AG04450 (cell line): ENCODE measurements at regions not wholly inside any gene's neighbourhood (a gene's known extent, or its start where the extent isn't known, plus 50 kb on each side); places are given as distances from the start of the nearest gene placed in this dataset.

Experiments
- CTCF ChIA-PET: fragments of 300-600, 350-600 bp; formaldehyde crosslinking; extraction: SDS; loops from one replicate; lab custom pipeline; 2022; ENCODE audit warnings: antibody characterized with exemption, inconsistent platforms; lab: Charles Lee
- POLR2A ChIA-PET: fragments of 350-600 bp; formaldehyde crosslinking; extraction: SDS; loops from one replicate; lab custom pipeline; 2021; ENCODE audit warnings: antibody characterized with exemption, inconsistent platforms; lab: Yijun Ruan, JAX
- DNase-seq: peaks from one replicate; pipeline ENCODE4 v3.0.0-alpha.2; 2011; ENCODE audit warnings: low read depth, low spot score
- H3K27ac ChIP-seq: one replicate; pipeline ENCODE4 v1.5.1; 2012; ENCODE audit warnings: low read depth, low read length, control low read depth
- H3K27me3 ChIP-seq: one replicate; pipeline ENCODE4 v1.6.0; 2012; ENCODE audit warnings: low read length; ENCODE audit not compliant: control insufficient read depth, insufficient read depth
- H3K4me3 ChIP-seq: 2 replicates; pipeline ENCODE4 v1.5.1; 2011; ENCODE audit warnings: mild to moderate bottlenecking, low read depth, low read length, control low read depth
- H3K9me3 ChIP-seq: 2 replicates; pipeline ENCODE4 v1.5.1; 2012; ENCODE audit warnings: low read length; ENCODE audit not compliant: control insufficient read depth, insufficient read depth
- TF ChIP-seq, protein P1 (sequence below): IDR thresholded peaks from 2 replicates; pipeline ENCODE4 v1.5.1; 2011; ENCODE audit warnings: low read depth, low read length, control low read depth, inconsistent platforms

DNA sequence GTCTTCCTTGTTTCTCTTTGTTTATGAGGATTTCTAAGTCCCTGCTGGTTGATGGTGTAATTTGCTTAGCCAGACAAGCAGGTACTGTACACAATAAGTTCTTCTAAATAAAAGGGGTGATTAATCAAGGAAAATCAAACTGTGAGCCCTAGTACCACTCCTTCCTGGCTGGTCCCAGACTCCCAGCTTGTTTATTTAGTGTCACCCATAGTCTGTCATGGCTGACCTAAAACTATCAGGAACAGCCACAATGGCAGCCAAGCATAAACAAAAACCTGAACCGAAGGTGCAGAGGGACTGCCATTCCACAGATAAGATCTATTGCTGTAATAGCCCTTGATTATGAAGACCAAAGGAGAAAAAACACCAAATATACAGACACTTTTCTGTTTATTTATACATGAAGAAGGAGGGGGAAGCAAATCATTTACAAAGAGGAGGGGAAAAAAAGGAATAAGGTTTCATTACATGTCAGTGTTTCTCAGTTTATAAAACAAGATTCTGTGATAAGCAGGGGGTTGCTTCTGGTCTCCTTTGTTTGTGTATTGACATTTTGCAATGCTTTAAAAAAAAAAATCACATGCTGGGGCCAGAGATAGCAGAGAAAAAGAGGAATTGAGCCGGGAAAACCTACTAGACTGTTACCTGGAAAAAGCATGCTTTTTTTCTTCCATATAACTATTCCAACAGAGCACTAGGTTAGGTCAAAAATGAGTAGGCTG, 182.4 kb upstream of the DPH6 start:
- Histone ChIP-seq H3K27ac (no peak overlapping the region), H3K9me3 (no peaks in the 10 kb centered on the region), H3K27me3 (no peaks in the 10 kb centered on the region), H3K4me3 (no peak overlapping the region)
- TF ChIP-seq, protein P1, sequence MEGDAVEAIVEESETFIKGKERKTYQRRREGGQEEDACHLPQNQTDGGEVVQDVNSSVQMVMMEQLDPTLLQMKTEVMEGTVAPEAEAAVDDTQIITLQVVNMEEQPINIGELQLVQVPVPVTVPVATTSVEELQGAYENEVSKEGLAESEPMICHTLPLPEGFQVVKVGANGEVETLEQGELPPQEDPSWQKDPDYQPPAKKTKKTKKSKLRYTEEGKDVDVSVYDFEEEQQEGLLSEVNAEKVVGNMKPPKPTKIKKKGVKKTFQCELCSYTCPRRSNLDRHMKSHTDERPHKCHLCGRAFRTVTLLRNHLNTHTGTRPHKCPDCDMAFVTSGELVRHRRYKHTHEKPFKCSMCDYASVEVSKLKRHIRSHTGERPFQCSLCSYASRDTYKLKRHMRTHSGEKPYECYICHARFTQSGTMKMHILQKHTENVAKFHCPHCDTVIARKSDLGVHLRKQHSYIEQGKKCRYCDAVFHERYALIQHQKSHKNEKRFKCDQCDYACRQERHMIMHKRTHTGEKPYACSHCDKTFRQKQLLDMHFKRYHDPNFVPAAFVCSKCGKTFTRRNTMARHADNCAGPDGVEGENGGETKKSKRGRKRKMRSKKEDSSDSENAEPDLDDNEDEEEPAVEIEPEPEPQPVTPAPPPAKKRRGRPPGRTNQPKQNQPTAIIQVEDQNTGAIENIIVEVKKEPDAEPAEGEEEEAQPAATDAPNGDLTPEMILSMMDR = no peak
- ChIA-PET POLR2A (no interaction called here), CTCF (interaction anchor here (1.2 kb wide), 1 partner anchor 10 kb away, joined by 3 read pairs; no protein-coding TSS in a partner anchor)
- no peak for DNase-seq

DNA sequence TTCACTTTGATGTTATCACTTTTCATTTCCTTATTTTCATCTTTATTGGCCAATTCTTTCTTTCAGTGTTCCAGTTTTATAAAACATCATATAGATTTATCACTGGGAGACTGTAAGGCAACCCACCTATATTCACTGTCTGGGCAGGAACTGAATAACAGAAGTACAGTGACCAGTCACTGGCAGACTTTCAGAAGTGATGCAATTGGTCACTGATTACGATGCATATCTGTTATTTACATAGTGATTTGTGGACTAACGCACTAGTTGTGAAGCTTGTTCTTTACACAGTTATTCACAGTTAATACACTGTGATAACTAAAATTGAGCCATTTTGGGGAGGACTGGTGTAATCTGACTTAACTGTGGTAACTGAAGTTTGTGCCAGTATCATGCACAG, 190.2 kb upstream of the DPH6 start:
- TF ChIP-seq, protein P1 = no peak
- POLR2A ChIA-PET = no interaction called here
- CTCF ChIA-PET = interaction anchor here (9.6 kb wide), 1 partner anchor 15 kb away, joined by 92 read pairs; no protein-coding TSS in a partner anchor
- Histone ChIP-seq H3K9me3 (peaks cover 2% of the 10 kb centered on the region; the same call in 1 of the 2 replicates), H3K4me3 (no peak overlapping the region), H3K27me3 (no peaks in the 10 kb centered on the region), H3K27ac (no peak overlapping the region)
- DNase-seq = no peak

DNA sequence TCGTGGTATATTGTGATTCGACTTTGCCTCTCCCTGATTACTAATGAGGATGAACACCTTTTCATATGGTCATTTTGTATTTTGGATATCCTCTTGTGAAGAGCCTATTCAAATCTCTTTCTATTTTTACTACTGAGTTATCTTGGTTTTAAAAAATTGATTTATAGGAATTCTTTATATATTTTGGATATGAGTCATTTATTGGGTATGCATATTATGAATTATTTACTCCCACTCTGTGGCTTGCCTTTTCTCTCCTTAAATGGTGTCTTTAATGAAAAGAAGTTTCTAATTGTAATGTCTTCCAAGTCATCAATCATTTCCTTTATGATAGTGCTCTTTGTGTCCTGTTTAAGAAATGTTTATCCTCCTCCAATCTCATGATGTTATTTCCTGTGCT, 191.5 kb upstream of the DPH6 start:
- H3K9me3 ChIP-seq = peaks cover 2% of the 10 kb centered on the region; the same call in 1 of the 2 replicates
- H3K27me3 ChIP-seq = no peaks in the 10 kb centered on the region
- ChIA-PET POLR2A (no interaction called here), CTCF (interaction anchor here (1.4 to 9.6 kb wide), 2 partner anchors 9 to 14 kb away, joined by 3 to 92 read pairs; no protein-coding TSS in a partner anchor)
- TF ChIP-seq, protein P1 = no peak
- no peak overlapping the region for H3K27ac ChIP-seq
- H3K4me3 ChIP-seq = no peak overlapping the region
- DNase-seq = no peak

DNA sequence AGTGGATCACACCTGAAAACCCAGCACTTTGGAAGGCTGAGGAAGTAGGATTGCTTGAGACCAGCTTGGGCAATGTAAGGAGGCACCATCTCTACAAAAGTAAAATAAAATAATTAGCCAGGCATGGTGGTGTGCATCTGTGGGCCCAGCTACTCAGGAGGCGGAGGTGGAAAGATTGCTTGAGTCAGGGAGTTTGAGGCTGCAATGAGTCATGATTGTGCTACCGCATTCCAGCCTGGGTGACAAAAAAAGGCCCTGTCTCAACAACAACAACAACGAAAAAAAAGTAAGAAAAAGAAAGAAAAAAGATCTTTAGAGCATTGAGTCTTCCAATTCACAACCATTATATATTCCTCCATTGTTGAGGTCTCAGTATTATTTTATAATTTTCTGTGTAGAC, 192.4 kb upstream of the DPH6 start:
- DNase-seq = no peak
- ChIA-PET POLR2A (no interaction called here), CTCF (interaction anchor here (0.6 to 9.6 kb wide), 3 partner anchors 10 to 659 kb away, joined by 3 to 92 read pairs (median 3); no protein-coding TSS in a partner anchor)
- Histone ChIP-seq H3K27me3 (no peaks in the 10 kb centered on the region), H3K9me3 (peaks cover 2% of the 10 kb centered on the region; the same call in 1 of the 2 replicates), H3K4me3 (no peak overlapping the region), H3K27ac (no peak overlapping the region)
- TF ChIP-seq, protein P1 = no peak

DNA sequence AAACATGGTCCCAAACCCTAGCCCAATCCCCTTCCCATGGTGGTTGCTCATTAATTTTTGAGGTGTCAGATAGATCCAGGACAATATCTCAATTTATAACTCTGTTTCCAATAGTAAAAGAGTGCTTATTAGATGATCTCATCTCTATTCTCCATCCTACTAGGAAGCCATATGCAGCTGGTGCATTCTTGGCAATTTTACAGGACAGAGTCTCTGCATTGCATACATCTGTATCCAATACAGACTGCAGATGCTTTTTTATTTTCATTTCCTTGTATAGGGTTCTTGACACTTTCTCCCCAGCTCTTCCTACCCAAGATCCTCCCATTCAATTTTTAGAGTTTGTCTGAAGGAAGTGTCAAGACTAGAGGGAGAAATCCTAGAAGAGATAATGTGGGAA, 194.8 kb upstream of the DPH6 start:
- Histone ChIP-seq H3K9me3 (peaks cover 2% of the 10 kb centered on the region; the same call in 1 of the 2 replicates), H3K27ac (no peak overlapping the region), H3K27me3 (no peaks in the 10 kb centered on the region), H3K4me3 (no peak overlapping the region)
- peak; percentile 70 for DNase-seq
- TF ChIP-seq, protein P1 = no peak
- ChIA-PET POLR2A (no interaction called here), CTCF (interaction anchor here (1.2 to 9.6 kb wide), 2 partner anchors 10 to 11 kb away, joined by 3 to 92 read pairs; no protein-coding TSS in a partner anchor)
